Neural cell (in vitro differentiated cells): ENCODE measurements at regions not wholly inside any gene's neighbourhood (a gene's known extent, or its start where the extent isn't known, plus 50 kb on each side); places are given as distances from the start of the nearest gene placed in this dataset.

Experiments
- H2AFZ ChIP-seq: fragments of 200-600, 300-800 bp; sonication (generic), shearing (Covaris generic); 2 replicates; pipeline ENCODE4 v1.6.0; 2014; ENCODE audit warnings: low read depth, mild to moderate bottlenecking, antibody characterized with exemption, low read length, moderate library complexity
- H3F3A ChIP-seq: fragments of 200-600 bp; shearing (Covaris generic); 2 replicates; pipeline ENCODE4 v1.6.1; 2016; ENCODE audit warnings: mild to moderate bottlenecking, moderate library complexity, mixed read lengths, antibody characterized with exemption, low read length; ENCODE audit not compliant: insufficient read depth, poor library complexity, severe bottlenecking
- H3K27ac ChIP-seq: fragments of 200-600, 300-800 bp; sonication (generic), shearing (Covaris generic); 2 replicates; pipeline ENCODE4 v1.5.1; 2014; ENCODE audit warnings: mild to moderate bottlenecking, low read length, moderate library complexity
- H3K27me3 ChIP-seq: fragments of 300-800, 200-600 bp; sonication (generic), shearing (Covaris generic); 2 replicates; pipeline ENCODE4 v1.6.0; 2014; ENCODE audit warnings: mild to moderate bottlenecking, low read depth, low read length, moderate library complexity; ENCODE audit not compliant: insufficient read depth
- H3K36me3 ChIP-seq: fragments of 300-800, 200-600 bp; sonication (generic), shearing (Covaris generic); 2 replicates; pipeline ENCODE4 v1.5.1; 2014; ENCODE audit warnings: mild to moderate bottlenecking, antibody characterized with exemption, low read length, moderate library complexity; ENCODE audit not compliant: insufficient read depth
- H3K4me2 ChIP-seq: fragments of 300-800, 200-600 bp; sonication (generic), shearing (Covaris generic); 2 replicates; pipeline ENCODE4 v1.6.0; 2014; ENCODE audit warnings: mild to moderate bottlenecking, low read length
- H3K4me3 ChIP-seq: fragments of 300-800, 200-600 bp; sonication (generic), shearing (Covaris generic); 2 replicates; pipeline ENCODE4 v1.5.1; 2014; ENCODE audit warnings: mild to moderate bottlenecking, low read length, moderate library complexity
- H3K79me2 ChIP-seq: fragments of 200-600 bp; shearing (Covaris generic); replicated peaks from 2 replicates; pipeline ENCODE4 v1.6.0; 2014; ENCODE audit warnings: mild to moderate bottlenecking, low read length, moderate library complexity; ENCODE audit not compliant: insufficient read depth
- H3K9ac ChIP-seq: fragments of 300-800, 200-600 bp; sonication (generic), shearing (Covaris generic); 2 replicates; pipeline ENCODE4 v1.6.1; 2016; ENCODE audit warnings: mild to moderate bottlenecking, low read length, mixed read lengths
- H3K9me2 ChIP-seq: fragments of 200-600 bp; shearing (Covaris generic); 2 replicates; pipeline ENCODE4 v1.6.1; 2016; ENCODE audit warnings: mild to moderate bottlenecking, low read length, mixed read lengths; ENCODE audit not compliant: insufficient read depth
- H3K9me3 ChIP-seq: fragments of 200-600, 300-800 bp; sonication (generic), shearing (Covaris generic); 2 replicates; pipeline ENCODE4 v1.6.1; 2016; ENCODE audit warnings: mild to moderate bottlenecking, mixed run types, low read length, moderate library complexity, mixed read lengths
- H4K20me1 ChIP-seq: fragments of 200-600 bp; shearing (Covaris generic); 2 replicates; pipeline ENCODE4 v1.6.1; 2016; ENCODE audit warnings: mild to moderate bottlenecking, mixed run types; ENCODE audit not compliant: insufficient read depth
- CTCF ChIP-seq: fragments of 450-650 bp; IDR thresholded peaks from 2 replicates; pipeline ENCODE4 v1.5.1; 2014; ENCODE audit warnings: antibody characterized with exemption, mild to moderate bottlenecking, moderate library complexity; ENCODE audit not compliant: poor library complexity, severe bottlenecking
- EP300 ChIP-seq: fragments of 450-650 bp; conservative IDR thresholded peaks from 2 replicates; pipeline ENCODE4 v1.6.1; 2014; ENCODE audit warnings: antibody characterized with exemption, mild to moderate bottlenecking, moderate library complexity; ENCODE audit not compliant: poor library complexity, severe bottlenecking
- EZH2 ChIP-seq: fragments of 200-600, 300-800 bp; shearing (Covaris generic), sonication (generic); IDR thresholded peaks from 2 replicates; pipeline ENCODE4 v1.6.1; 2014; ENCODE audit warnings: antibody characterized with exemption, low read length, borderline replicate concordance, mild to moderate bottlenecking; ENCODE audit not compliant: insufficient read depth, poor library complexity, severe bottlenecking
- MXI1 ChIP-seq: fragments of 450-650 bp; conservative IDR thresholded peaks from 2 replicates; pipeline ENCODE4 v1.6.1; 2014; ENCODE audit warnings: antibody characterized with exemption, mild to moderate bottlenecking; ENCODE audit not compliant: poor library complexity, severe bottlenecking
- POLR2AphosphoS5 ChIP-seq: IDR thresholded peaks from 2 replicates; pipeline ENCODE4 v1.6.1; 2012
- RAD21 ChIP-seq: fragments of 450-650 bp; conservative IDR thresholded peaks from 2 replicates; pipeline ENCODE4 v1.6.1; 2014; ENCODE audit warnings: antibody characterized with exemption, mild to moderate bottlenecking, moderate library complexity
- REST ChIP-seq: IDR thresholded peaks from 2 replicates; pipeline ENCODE4 v1.6.1; 2012; ENCODE audit warnings: borderline replicate concordance
- SMC3 ChIP-seq: fragments of 450-650 bp; conservative IDR thresholded peaks from 2 replicates; pipeline ENCODE4 v1.6.1; 2014; ENCODE audit warnings: antibody characterized with exemption, mild to moderate bottlenecking, moderate library complexity; ENCODE audit not compliant: poor library complexity
- TAF1 ChIP-seq: IDR thresholded peaks from 2 replicates; pipeline ENCODE4 v1.6.1; 2012; ENCODE audit warnings: low read depth

- Histone ChIP-seq H3K4me3 (no peak overlapping the region), H2AFZ (no peak overlapping the region), H3K9me3 (no peaks in the 10 kb centered on the region), H3K4me2 (no peak overlapping the region), H3K36me3 (no peaks in the 10 kb centered on the region), H3F3A (no peaks in the 10 kb centered on the region), H3K27me3 (peaks cover 99% of the 10 kb centered on the region), H3K27ac (no peak overlapping the region), H3K9ac (no peak overlapping the region), H4K20me1 (no peaks in the 10 kb centered on the region), H3K79me2 (no peaks in the 10 kb centered on the region), H3K9me2 (no peaks in the 10 kb centered on the region)
- TF ChIP-seq POLR2AphosphoS5 (no peak), EZH2 (peak; percentile 24), EP300 (no peak)
These were observed 61.6 kb upstream of the TMEM33 start for GRCh38 chr4:41873380-41874295.

- H3K27ac ChIP-seq = no peak overlapping the region
- H3K9me3 ChIP-seq = peaks cover 3% of the 10 kb centered on the region
- no peaks in the 10 kb centered on the region for H3K79me2 ChIP-seq
- no peak overlapping the region for H3K4me3 ChIP-seq
- TF ChIP-seq CTCF (no peak), TAF1 (no peak), RAD21 (no peak), SMC3 (no peak), EP300 (no peak), EZH2 (no peak), POLR2AphosphoS5 (no peak)
- H3K36me3 ChIP-seq = no peaks in the 10 kb centered on the region
- no peak overlapping the region for H2AFZ ChIP-seq
- no peak overlapping the region for H3K9ac ChIP-seq
- no peaks in the 10 kb centered on the region for H4K20me1 ChIP-seq
- no peaks in the 10 kb centered on the region for H3K9me2 ChIP-seq
- no peaks in the 10 kb centered on the region for H3F3A ChIP-seq
- peaks cover 96% of the 10 kb centered on the region for H3K27me3 ChIP-seq
- no peak overlapping the region for H3K4me2 ChIP-seq
These were observed 65.2 kb upstream of the TMEM33 start for GRCh38 chr4:41870035-41870434.

- no peaks in the 10 kb centered on the region for H3K36me3 ChIP-seq
- no peaks in the 10 kb centered on the region for H4K20me1 ChIP-seq
- H3K9ac ChIP-seq = no peak overlapping the region
- H3K9me2 ChIP-seq = no peaks in the 10 kb centered on the region
- no peak overlapping the region for H3K27ac ChIP-seq
- H3K27me3 ChIP-seq = peaks cover 93% of the 10 kb centered on the region
- peak overlapping the region; percentile 11 for H3K4me2 ChIP-seq
- H2AFZ ChIP-seq = no peak overlapping the region
- TF ChIP-seq POLR2AphosphoS5 (peak; percentile 23), EZH2 (no peak), SMC3 (peak; percentile 23), CTCF (peak; percentile 27), TAF1 (no peak), MXI1 (no peak), REST (no peak), EP300 (no peak), RAD21 (no peak)
- no peaks in the 10 kb centered on the region for H3K79me2 ChIP-seq
- peaks cover 9% of the 10 kb centered on the region for H3K9me3 ChIP-seq
- H3K4me3 ChIP-seq = peak overlapping the region; percentile 62
- H3F3A ChIP-seq = no peaks in the 10 kb centered on the region
These were observed 68.2 kb upstream of the TMEM33 start for GRCh38 chr4:41866799-41867677.
